H1 (cell line): ENCODE measurements at regions not wholly inside any gene's neighbourhood (a gene's known extent, or its start where the extent isn't known, plus 50 kb on each side); places are given as distances from the start of the nearest gene placed in this dataset.

Experiments
- CTCF ChIA-PET: fragments of 300-600 bp; sonication (Branson Sonifier 250); formaldehyde crosslinking; loops from one replicate; lab custom pipeline; 2021; ENCODE audit not compliant: partially characterized antibody; lab: Charles Lee
- POLR2A ChIA-PET: fragments of 300-600 bp; sonication (Branson Sonifier 250); formaldehyde crosslinking; loops from one replicate; lab custom pipeline; 2021; ENCODE audit warnings: inconsistent platforms; ENCODE audit not compliant: partially characterized antibody; lab: Charles Lee
- DNase-seq, 2 experiments: peaks; one replicate each; pipeline versions ENCODE4 v3.0.0 to v3.0.0-alpha.2; 2010 to 2022; ENCODE audit warnings: low spot score in 2 of 2, low read depth in 1 of 2, mixed read lengths in 1 of 2
- FAIRE-seq: peaks from 2 replicates; lab custom pipeline; 2011; peaks lifted over from hg19 to GRCh38; lab: Jason Lieb, UNC
- H2AFZ ChIP-seq: 2 replicates; pipeline ENCODE4 v1.8.1; 2012; ENCODE audit warnings: low read length, inconsistent platforms
- H2AK5ac ChIP-seq: 2 replicates; pipeline ENCODE4 v1.6.1; 2013; ENCODE audit warnings: low read depth, low read length
- H2BK120ac ChIP-seq: replicated peaks from 2 replicates; pipeline ENCODE3; 2013; ENCODE audit warnings: low read depth, low read length, inconsistent platforms
- H2BK12ac ChIP-seq: 2 replicates; pipeline ENCODE4 v1.6.1; 2013; ENCODE audit warnings: low read depth, low read length
- H2BK15ac ChIP-seq: 2 replicates; pipeline ENCODE4 v1.6.1; 2013; ENCODE audit warnings: low read length
- H2BK20ac ChIP-seq: 2 replicates; pipeline ENCODE4 v1.6.1; 2013; ENCODE audit warnings: low read length
- H2BK5ac ChIP-seq: 2 replicates; pipeline ENCODE4 v1.6.1; 2013; ENCODE audit warnings: low read depth, low read length
- H3K14ac ChIP-seq: 2 replicates; pipeline ENCODE4 v1.6.1; 2013; ENCODE audit warnings: inconsistent platforms; ENCODE audit not compliant: insufficient read length
- H3K18ac ChIP-seq: 2 replicates; pipeline ENCODE4 v1.6.1; 2013; ENCODE audit warnings: low read length; ENCODE audit errors: extremely low read depth
- H3K23ac ChIP-seq: 2 replicates; pipeline ENCODE4 v1.6.1; 2013; ENCODE audit warnings: inconsistent platforms; ENCODE audit not compliant: insufficient read length
- H3K23me2 ChIP-seq: 2 replicates; pipeline ENCODE4 v1.6.1; 2013; ENCODE audit warnings: low read depth, low read length
- H3K27ac ChIP-seq: 2 replicates; pipeline ENCODE4 v1.6.1; 2011; ENCODE audit warnings: low read depth, low read length, inconsistent platforms
- H3K27me3 ChIP-seq, 4 experiments: replicated peaks in 1 of 4; 1 replicate in 1 of 4; 2 replicates in 3 of 4; pipeline versions ENCODE4 v1.6.1 to v1.8.1; 2011 to 2013; ENCODE audit warnings: low read length in 3 of 4, mild to moderate bottlenecking in 3 of 4, inconsistent platforms in 2 of 4, mixed read lengths in 2 of 4, moderate library complexity in 1 of 4; ENCODE audit not compliant: control insufficient read depth in 3 of 4, insufficient read depth in 3 of 4; ENCODE audit errors: extremely low read depth in 1 of 4
- H3K36me3 ChIP-seq, 4 experiments: 2 replicates each; pipeline versions ENCODE4 v1.6.1 to v1.8.1; 2011 to 2013; ENCODE audit warnings: mild to moderate bottlenecking in 4 of 4, low read length in 3 of 4, moderate library complexity in 2 of 4, control low read depth in 1 of 4, inconsistent platforms in 1 of 4; ENCODE audit not compliant: insufficient read depth in 4 of 4, control insufficient read depth in 2 of 4
- H3K4ac ChIP-seq: replicated peaks from 2 replicates; pipeline ENCODE3; 2013; ENCODE audit warnings: low read length, low read depth, mixed read lengths, inconsistent platforms; ENCODE audit not compliant: insufficient read length
- H3K4me1 ChIP-seq, 4 experiments: replicated peaks in 1 of 4; 1 replicate in 1 of 4; 2 replicates in 3 of 4; pipeline versions ENCODE4 v1.6.1 to v1.8.1; 2011 to 2013; ENCODE audit warnings: low read length in 3 of 4, inconsistent platforms in 2 of 4, mixed read lengths in 1 of 4; ENCODE audit not compliant: insufficient read depth in 4 of 4, control insufficient read depth in 3 of 4
- H3K4me2 ChIP-seq, 2 experiments: 2 replicates each; pipeline versions ENCODE4 v1.6.1 to v1.8.1; 2011 to 2013; ENCODE audit warnings: low read depth in 2 of 2, low read length in 2 of 2, control low read depth in 1 of 2, inconsistent platforms in 1 of 2, mild to moderate bottlenecking in 1 of 2; ENCODE audit not compliant: insufficient read depth in 1 of 2
- H3K4me3 ChIP-seq, 4 experiments: fragments of 200-600, 300-600 bp in 1 of 4; sonication (generic), shearing (Covaris generic), sonication (Bioruptor Twin) in 1 of 4; 2 replicates each; pipeline versions ENCODE4 v1.5.1 to v1.8.1; 2011 to 2016; ENCODE audit warnings: low read length in 4 of 4, low read depth in 3 of 4, control low read depth in 2 of 4, inconsistent platforms in 2 of 4, mild to moderate bottlenecking in 2 of 4, mixed read lengths in 1 of 4, moderate library complexity in 1 of 4; ENCODE audit not compliant: insufficient read depth in 2 of 4; ENCODE audit errors: extremely low read depth in 1 of 4
- H3K56ac ChIP-seq: replicated peaks from 2 replicates; pipeline ENCODE3; 2013; ENCODE audit warnings: low read depth, mild to moderate bottlenecking, mixed read lengths, low read length, inconsistent platforms; ENCODE audit not compliant: insufficient read length
- H3K79me1 ChIP-seq: 2 replicates; pipeline ENCODE4 v1.6.1; 2013; ENCODE audit warnings: low read depth, low read length, control low read depth
- H3K79me2 ChIP-seq, 2 experiments: 2 replicates each; pipeline versions ENCODE4 v1.6.1 to v1.8.1; 2012 to 2013; ENCODE audit warnings: low read length in 2 of 2, mild to moderate bottlenecking in 2 of 2, inconsistent platforms in 1 of 2; ENCODE audit not compliant: insufficient read depth in 2 of 2, control insufficient read depth in 1 of 2
- H3K9ac ChIP-seq, 4 experiments: replicated peaks in 1 of 4; 1 replicate in 1 of 4; 2 replicates in 3 of 4; pipeline versions ENCODE4 v1.6.1 to v1.8.1; 2011 to 2013; ENCODE audit warnings: low read depth in 3 of 4, low read length in 3 of 4, control low read depth in 2 of 4, mild to moderate bottlenecking in 2 of 4, moderate library complexity in 2 of 4, inconsistent platforms in 1 of 4; ENCODE audit errors: extremely low read depth in 1 of 4
- H3K9me3 ChIP-seq, 2 experiments: 2 replicates each; pipeline versions ENCODE4 v1.6.1 to v1.8.1; 2012 to 2013; ENCODE audit warnings: mild to moderate bottlenecking in 2 of 2, moderate library complexity in 2 of 2, control low read depth in 1 of 2, inconsistent platforms in 1 of 2, low read depth in 1 of 2, low read length in 1 of 2, mixed read lengths in 1 of 2; ENCODE audit not compliant: insufficient read depth in 2 of 2
- H4K20me1 ChIP-seq, 2 experiments: replicated peaks in 1 of 2; 2 replicates each; pipeline versions ENCODE3 to v1.8.1; 2011 to 2013; ENCODE audit warnings: inconsistent platforms in 2 of 2, low read length in 2 of 2, mild to moderate bottlenecking in 1 of 2; ENCODE audit not compliant: insufficient read depth in 2 of 2, control insufficient read depth in 1 of 2
- H4K5ac ChIP-seq: 2 replicates; pipeline ENCODE4 v1.6.1; 2013; ENCODE audit warnings: low read length, low read depth, mixed read lengths, inconsistent platforms; ENCODE audit not compliant: insufficient read length
- H4K8ac ChIP-seq: 2 replicates; pipeline ENCODE4 v1.8.0; 2013; ENCODE audit warnings: mild to moderate bottlenecking, moderate library complexity, low read length, inconsistent platforms; ENCODE audit not compliant: insufficient read depth; ENCODE audit errors: extremely low read depth
- H4K91ac ChIP-seq: replicated peaks from 2 replicates; pipeline ENCODE3; 2013; ENCODE audit warnings: low read length, mixed read lengths, inconsistent platforms; ENCODE audit not compliant: insufficient read length
- BRCA1 ChIP-seq: IDR thresholded peaks from 2 replicates; pipeline ENCODE4 v1.6.1; 2012; ENCODE audit warnings: low read depth, low read length, improper control_type of control experiment
- CHD1 ChIP-seq: IDR thresholded peaks from 2 replicates; pipeline ENCODE4 v1.6.1; 2012; ENCODE audit warnings: low read depth, low read length, improper control_type of control experiment
- KDM4A ChIP-seq: IDR thresholded peaks from one replicate; pipeline ENCODE4 v1.7.1; 2012; ENCODE audit warnings: low read depth, mild to moderate bottlenecking, moderate library complexity, low read length, inconsistent platforms; ENCODE audit not compliant: severe bottlenecking
- KDM5A ChIP-seq: fragments of 200-600 bp; IDR thresholded peaks from 2 replicates; pipeline ENCODE4 v1.7.1; 2012; ENCODE audit warnings: mild to moderate bottlenecking, low read length, inconsistent platforms, mixed read lengths
- RFX5 ChIP-seq: IDR thresholded peaks from 2 replicates; pipeline ENCODE4 v1.6.1; 2011; ENCODE audit warnings: low read depth, low read length, improper control_type of control experiment, borderline replicate concordance
- RNF2 ChIP-seq: fragments of 200-900, 300-1000 bp; sonication (generic); IDR thresholded peaks from 2 replicates; pipeline ENCODE4 v1.7.1; 2016; ENCODE audit warnings: borderline replicate concordance, low read depth, mild to moderate bottlenecking, antibody characterized with exemption, low read length; ENCODE audit not compliant: poor library complexity, severe bottlenecking; ENCODE audit errors: missing control alignments
- TAF1 ChIP-seq: IDR thresholded peaks from 2 replicates; pipeline ENCODE4 v1.6.1; 2011; ENCODE audit warnings: mild to moderate bottlenecking, low read depth, low read length
- WGBS, 2 experiments: shearing (Covaris generic) in 1 of 2; methylation state at CpG; one replicate each; pipeline versions ENCODE4 v1.1.6 to v1.1.7; 2013 to 2015; ENCODE audit warnings: low lambda C conversion rate in 2 of 2, mixed read lengths in 2 of 2, inconsistent platforms in 1 of 2, low coverage in 1 of 2, missing lambda C conversion rate in 1 of 2; ENCODE audit not compliant: insufficient replicate concordance in 2 of 2, insufficient coverage in 1 of 2, insufficient read length in 1 of 2; ENCODE audit errors: extremely low coverage in 1 of 2, missing lambda C conversion rate in 1 of 2; 5-methylcytosine and 5-hydroxymethylcytosine counted together

DNA sequence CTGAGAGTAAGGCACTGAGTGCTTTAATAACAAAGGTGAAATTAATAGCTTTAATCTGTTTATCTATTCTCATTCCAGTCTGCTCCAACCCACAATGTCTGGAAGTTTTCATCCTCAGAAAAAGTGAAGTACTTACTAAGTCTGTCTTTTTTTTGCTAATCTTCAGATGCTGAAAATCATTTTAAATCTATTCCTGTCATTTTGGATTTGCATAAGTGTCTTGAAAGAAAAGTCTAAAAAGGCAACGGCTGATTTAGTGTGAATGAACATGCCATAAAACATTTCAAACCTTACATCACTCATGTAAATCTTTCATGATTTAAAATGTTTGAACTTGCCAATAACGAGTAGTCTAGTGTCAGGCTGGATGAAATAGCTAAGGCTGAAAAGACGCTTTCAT is 685.6 kb downstream of the RPS29 start:
- Histone ChIP-seq H3K14ac (no peak overlapping the region), H4K5ac (no peak overlapping the region), H4K91ac (no peak overlapping the region), H4K8ac (no peak overlapping the region), H2BK5ac (no peak overlapping the region), H2BK15ac (no peak overlapping the region), H3K4me2 (no peak overlapping the region), H4K20me1 (no peaks in the 10 kb centered on the region), H2AK5ac (no peak overlapping the region), H3K4me1 (no peaks in the 10 kb centered on the region; a peak in 1 of 7 replicates), H3K79me2 (no peaks in the 10 kb centered on the region), H2BK20ac (no peak overlapping the region), H2AFZ (no peak overlapping the region), H3K23me2 (no peaks in the 10 kb centered on the region), H2BK12ac (no peak overlapping the region), H2BK120ac (no peak overlapping the region), H3K9me3 (no peaks in the 10 kb centered on the region), H3K56ac (no peak overlapping the region), H3K27ac (no peak overlapping the region), H3K4ac (no peak overlapping the region), H3K9ac (no peak overlapping the region), H3K18ac (no peak overlapping the region), H3K23ac (no peak overlapping the region), H3K4me3 (no peak overlapping the region), H3K36me3 (no peaks in the 10 kb centered on the region), H3K27me3 (no peaks in the 10 kb centered on the region), H3K79me1 (no peaks in the 10 kb centered on the region)
- POLR2A ChIA-PET, result no interaction called here
- DNase-seq (no peak), FAIRE-seq (no peak)
- 86% methylated on average over 3 of the region's 3 CpGs; no CpG with 5 or more reads in 1 of the 2 experiments for WGBS, 2 experiments
- CTCF ChIA-PET, result no interaction called here
- no peak for TF ChIP-seq RFX5
- no peak for TF ChIP-seq CHD1
- no peak for TF ChIP-seq KDM4A
- TF ChIP-seq RNF2, result no peak
- TF ChIP-seq BRCA1, result no peak
- TF ChIP-seq TAF1, result no peak
- no peak for TF ChIP-seq KDM5A
